NCI-H128 (cell line): ENCODE measurements at regions not wholly inside any gene's neighbourhood (a gene's known extent, or its start where the extent isn't known, plus 50 kb on each side); places are given as distances from the start of the nearest gene placed in this dataset.

Source experiments
- DNase-seq: peaks from one replicate; lab custom pipeline; 2025; ENCODE audit not compliant: unreplicated experiment; lab: John Stamatoyannopoulos, UW

- DNase-seq = no peak
Measured at GRCh38 chr1:208763971-208764370, 519.8 kb upstream of the PLXNA2 start.

DNA sequence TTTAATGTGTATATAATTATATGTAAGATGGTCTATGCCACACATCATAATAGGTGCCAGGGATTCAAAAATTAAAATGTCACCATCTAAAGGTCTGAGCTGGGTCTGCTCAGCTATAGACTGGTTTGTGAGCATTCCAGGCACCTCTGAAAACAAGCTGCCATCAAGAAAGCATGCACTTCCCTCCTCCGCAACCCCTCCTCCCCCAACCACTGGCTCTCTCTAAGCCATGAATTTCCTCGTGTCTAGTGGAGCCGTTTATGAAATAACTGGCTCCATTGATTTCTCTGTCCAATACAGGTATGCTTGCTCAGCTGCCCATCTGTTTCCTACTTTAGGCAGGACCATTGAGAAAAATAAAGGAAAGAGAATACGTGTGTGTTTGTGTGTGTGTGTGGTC is 522.6 kb upstream of the PLXNA2 start:
- DNase-seq = no peak

GRCh38 chr1:208767816-208768215 is 523.6 kb upstream of the PLXNA2 start:
- DNase-seq = no peak

- DNase-seq = no peak
Measured at GRCh38 chr1:208772891-208773290, 528.7 kb upstream of the PLXNA2 start.

- DNase-seq = no peak
Measured at GRCh38 chr1:208775841-208776240, 531.7 kb upstream of the PLXNA2 start.

DNA sequence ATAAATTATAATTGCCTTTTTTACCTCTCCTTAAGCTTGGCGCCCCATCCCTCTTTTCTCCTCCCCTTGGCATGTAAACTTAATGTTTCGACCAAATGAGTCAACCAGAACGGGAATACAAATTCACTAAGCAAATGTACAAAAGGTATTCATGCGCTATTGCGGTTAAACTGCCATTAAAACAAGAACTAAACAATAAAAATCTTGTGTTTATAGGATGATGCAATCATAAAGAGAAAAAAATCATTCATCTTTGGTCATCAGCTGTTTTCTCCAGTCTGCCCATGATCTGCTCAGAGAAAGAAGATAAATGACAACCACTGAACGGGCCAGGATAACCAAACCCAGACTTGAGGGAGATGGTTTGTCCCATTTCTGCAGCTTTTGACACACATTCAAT is 534.2 kb upstream of the PLXNA2 start:
- DNase-seq = no peak

DNA sequence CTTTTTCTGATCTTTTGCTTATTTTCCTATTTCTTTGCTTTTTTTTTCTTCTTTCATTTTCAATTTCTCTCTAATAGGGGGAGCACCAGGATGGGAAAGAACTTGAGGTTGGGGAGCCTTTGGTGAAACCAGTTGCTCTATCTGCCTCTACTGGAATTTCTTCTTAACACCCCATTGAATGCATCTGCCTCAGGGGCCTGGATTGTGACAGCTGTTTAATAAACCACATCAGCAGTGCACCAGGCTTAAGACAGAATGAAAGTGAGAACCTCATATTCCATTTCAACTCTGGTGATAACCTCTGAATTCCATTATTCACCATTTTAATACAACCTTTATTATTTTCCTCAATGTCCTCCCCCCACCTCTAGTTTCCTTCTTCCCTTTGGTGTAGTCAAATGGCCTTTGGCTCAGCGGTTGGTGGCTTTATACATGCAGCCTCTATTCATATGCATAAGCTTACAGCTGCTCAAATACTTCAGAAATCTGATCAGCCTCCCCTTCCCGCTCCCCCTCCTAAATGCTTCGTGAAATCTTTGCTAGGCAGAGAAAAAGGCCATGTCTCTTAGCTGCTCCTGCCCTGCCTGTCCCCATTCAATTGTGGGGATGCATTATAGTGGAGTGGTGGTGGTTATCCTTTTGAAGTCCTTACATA is 537.3 kb upstream of the PLXNA2 start:
- peak; percentile 74 for DNase-seq

- DNase-seq = no peak
Measured at GRCh38 chr1:208782186-208782585, 538.0 kb upstream of the PLXNA2 start.

DNA sequence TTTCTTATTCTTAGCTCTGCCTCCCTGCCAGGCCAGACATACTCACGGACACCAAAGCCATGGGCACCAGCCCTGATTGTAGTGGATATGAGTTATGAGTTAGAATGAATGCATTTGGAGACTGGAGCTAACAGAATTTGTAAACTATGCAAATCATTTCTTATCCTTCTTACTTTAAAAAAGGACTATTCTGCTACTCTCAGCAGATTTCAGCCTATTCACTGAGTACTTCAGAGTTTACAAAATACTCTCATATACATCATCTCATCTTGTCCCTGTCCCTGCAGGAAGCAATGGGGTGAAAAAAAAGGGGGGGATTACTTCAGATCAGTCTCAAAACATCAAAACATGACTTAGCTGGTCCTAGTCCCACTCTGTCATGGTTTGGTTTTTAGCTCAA is 541.4 kb upstream of the PLXNA2 start:
- DNase-seq = no peak

- DNase-seq = no peak
Measured at GRCh38 chr1:208787219-208787618, 543.0 kb upstream of the PLXNA2 start.

DNA sequence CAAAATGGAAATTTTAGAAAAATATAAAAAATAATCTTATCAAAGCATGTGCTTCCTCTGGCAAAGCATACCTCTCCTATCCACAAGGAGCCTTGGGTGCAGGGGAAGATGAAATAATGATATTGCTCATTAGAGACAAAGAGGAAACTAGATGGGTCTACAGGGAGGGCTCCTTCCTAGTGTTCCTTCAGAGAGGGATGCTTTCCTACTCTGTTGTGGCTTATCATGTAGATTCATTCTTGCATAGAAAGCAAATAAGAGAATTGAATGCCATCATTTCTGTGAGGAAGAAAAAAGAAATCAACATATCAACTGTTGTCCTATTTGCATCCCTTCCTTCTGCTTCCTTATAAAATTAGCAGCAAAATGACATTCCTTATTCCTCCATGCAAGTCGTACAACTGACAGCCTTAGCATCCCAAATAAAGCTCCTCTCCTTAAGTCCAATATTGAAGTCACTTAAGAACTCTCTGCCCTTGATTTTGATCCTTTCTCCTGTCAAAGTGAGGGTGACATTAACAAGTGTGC is 543.9 kb upstream of the PLXNA2 start:
- no peak for DNase-seq

GRCh38 chr1:208791456-208791855 is 547.3 kb upstream of the PLXNA2 start:
- no peak for DNase-seq

DNA sequence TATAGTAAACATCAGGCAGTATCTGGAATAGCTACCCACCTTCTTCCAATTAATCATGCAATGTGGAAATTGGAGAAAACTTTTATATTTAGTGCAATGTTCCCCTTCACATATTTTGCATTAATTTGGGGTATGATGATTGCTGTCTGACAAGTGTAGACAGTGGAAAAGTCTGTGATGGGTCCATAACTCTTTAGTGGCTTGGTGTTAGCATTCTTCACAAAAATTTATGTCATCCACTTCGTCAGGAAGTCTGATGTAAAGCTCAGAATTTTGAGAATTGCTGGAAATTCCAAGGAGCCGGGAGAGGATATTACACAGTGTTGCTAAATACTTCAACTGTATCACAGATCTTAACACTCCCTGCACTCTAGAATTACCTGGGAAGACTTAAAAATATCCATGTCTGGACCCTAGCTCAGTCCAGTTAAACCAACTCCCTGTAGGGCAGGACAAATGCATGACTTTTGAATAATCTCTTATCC is 549.7 kb upstream of the PLXNA2 start:
- no peak for DNase-seq

DNA sequence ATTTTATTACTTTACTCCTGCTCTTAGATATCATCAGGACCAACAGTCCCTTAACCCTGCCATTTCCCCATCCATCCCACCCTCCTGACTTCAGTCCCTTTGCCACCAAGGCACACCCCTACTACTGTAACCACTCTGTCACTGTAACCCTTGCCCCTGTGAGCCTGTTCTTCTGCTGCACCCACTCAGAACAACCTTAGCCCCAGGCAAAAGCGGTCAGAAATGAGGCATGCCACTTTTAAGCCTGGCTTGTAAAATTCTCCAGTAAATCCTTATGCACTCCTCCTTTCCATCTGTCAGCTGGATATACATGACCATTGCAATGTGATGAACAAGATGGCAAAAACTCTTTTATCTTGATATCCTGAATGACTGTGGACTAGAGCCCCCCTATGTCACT is 555.0 kb upstream of the PLXNA2 start:
- DNase-seq = no peak

- DNase-seq = peak; percentile 84
Measured at GRCh38 chr1:208803011-208803811, 559.0 kb upstream of the PLXNA2 start.

GRCh38 chr1:208807446-208808127 is 563.4 kb upstream of the PLXNA2 start:
- no peak for DNase-seq

DNA sequence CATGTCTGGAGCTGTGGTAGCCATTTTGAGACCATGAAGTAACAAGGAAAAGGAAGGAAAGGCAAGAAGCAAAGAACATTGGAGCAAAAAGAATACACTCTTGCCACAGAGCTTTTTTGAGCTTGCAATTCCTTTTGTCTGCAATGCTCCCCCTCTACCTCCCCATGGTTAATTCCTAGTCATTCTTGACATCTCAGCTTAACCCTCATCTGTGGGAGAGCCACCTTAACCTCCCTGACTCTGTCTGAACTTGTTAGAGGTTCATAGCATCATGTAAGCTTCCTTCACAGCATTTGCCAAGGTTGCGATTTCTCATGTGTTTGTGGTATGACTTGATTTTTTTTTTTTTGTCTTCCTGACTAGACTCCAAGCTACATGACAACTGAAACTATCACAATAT is 564.1 kb upstream of the PLXNA2 start:
- no peak for DNase-seq

- DNase-seq = no peak
Measured at GRCh38 chr1:208809876-208810275, 565.7 kb upstream of the PLXNA2 start.

- no peak for DNase-seq
Measured at GRCh38 chr1:208818770-208819445, 574.7 kb upstream of the PLXNA2 start.

DNA sequence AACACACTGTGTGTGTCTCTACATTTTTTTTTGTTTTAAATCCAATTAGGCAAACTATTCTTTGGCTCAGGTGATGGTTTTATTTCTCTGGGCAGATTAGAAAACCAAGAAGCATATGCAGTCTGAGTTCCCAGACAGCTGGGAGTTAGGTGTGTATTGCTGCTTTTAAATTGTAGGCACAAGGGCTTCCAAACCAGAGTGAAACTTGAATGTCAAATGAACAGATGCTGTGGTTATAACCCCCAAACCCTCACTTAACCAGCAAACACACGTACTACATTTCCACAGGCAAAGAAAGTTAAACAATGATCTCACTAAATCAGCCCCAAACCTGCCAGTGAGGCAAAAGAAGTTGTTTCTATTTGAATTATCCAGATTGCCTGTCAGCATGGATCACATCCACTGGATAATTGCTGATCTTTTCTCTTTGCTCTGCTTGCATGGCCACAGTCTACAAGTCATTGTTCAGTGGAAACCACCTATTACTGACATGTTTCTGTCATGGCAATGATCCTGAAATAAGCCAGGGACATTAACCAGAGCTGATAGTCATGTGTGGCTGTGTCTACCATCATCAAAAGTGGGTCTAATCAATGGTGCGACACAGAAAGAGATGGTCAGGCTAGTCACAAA is 576.5 kb upstream of the PLXNA2 start:
- no peak for DNase-seq

DNA sequence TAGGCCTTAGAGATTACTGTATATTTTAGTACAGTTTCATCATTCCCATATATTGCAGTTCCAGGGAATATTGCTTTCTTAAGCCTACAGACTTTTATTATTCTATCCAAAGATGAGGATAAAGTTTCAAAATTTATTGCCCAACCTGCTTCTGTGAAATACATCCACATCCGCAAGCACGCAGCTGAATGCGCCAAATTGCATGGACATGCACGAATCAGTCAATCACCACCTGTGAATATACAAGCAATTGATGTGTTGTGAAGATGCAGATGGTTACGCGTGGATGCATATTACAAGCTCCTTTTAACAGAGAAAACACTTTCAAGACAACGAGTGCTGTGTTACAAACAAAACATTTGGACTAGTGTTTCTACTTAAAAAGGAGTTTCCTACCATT is 577.8 kb upstream of the PLXNA2 start:
- peak; percentile 28 for DNase-seq
